HEK293 (cell line): ENCODE measurements at regions not wholly inside any gene's neighbourhood (a gene's known extent, or its start where the extent isn't known, plus 50 kb on each side); places are given as distances from the start of the nearest gene placed in this dataset.

Experiments
- CTCF ChIA-PET: fragments of 350-600 bp; formaldehyde crosslinking; extraction: SDS; loops from one replicate; lab custom pipeline; 2021; ENCODE audit warnings: antibody characterized with exemption; lab: Yijun Ruan, JAX
- POLR2A ChIA-PET: fragments of 300-600 bp; formaldehyde crosslinking; extraction: SDS; loops from one replicate; lab custom pipeline; 2020; ENCODE audit warnings: antibody characterized with exemption, inconsistent platforms; lab: Yijun Ruan, JAX
- H3K27ac ChIP-seq: fragments of 200-500 bp; sonication (Bioruptor generic); 2 replicates; pipeline ENCODE4 v1.5.1; 2014; ENCODE audit warnings: low read depth, low read length, control low read depth, inconsistent platforms; ENCODE audit errors: extremely low read depth
- H3K36me3 ChIP-seq, 2 experiments: fragments of 200-500 bp in 1 of 2; sonication (Bioruptor generic) in 1 of 2; 1 replicate in 1 of 2; 2 replicates in 1 of 2; pipeline ENCODE4 v1.5.1; 2014 to 2017; ENCODE audit warnings: inconsistent platforms in 2 of 2, low read length in 2 of 2; ENCODE audit not compliant: control insufficient read depth in 2 of 2, insufficient read depth in 1 of 2
- H3K4me1 ChIP-seq: fragments of 200-500 bp; sonication (Bioruptor generic); 2 replicates; pipeline ENCODE4 v1.5.1; 2014; ENCODE audit warnings: mild to moderate bottlenecking, low read length, inconsistent platforms; ENCODE audit not compliant: control insufficient read depth, insufficient read depth
- H3K4me3 ChIP-seq: 2 replicates; pipeline ENCODE4 v1.5.1; 2011; ENCODE audit warnings: low read depth, mild to moderate bottlenecking, control low read depth, low read length, moderate library complexity
- H3K9me3 ChIP-seq: fragments of 200-500 bp; sonication (Bioruptor generic); 2 replicates; pipeline ENCODE4 v1.5.1; 2014; ENCODE audit warnings: low read depth, low read length, inconsistent platforms; ENCODE audit not compliant: control insufficient read depth, insufficient read depth
- GLI2 ChIP-seq: fragments of 450-650 bp; formaldehyde crosslinking; IDR thresholded peaks from 2 replicates; pipeline ENCODE4; 2017; ENCODE audit warnings: missing biosample characterization, missing genetic modification characterization, low read depth, borderline replicate concordance
- GLIS1 ChIP-seq: fragments of 450-650 bp; formaldehyde crosslinking; IDR thresholded peaks from 2 replicates; pipeline ENCODE4 v1.5.1; 2016; ENCODE audit warnings: missing biosample characterization, missing genetic modification characterization
- REPIN1 ChIP-seq: fragments of 450-650 bp; formaldehyde crosslinking; IDR thresholded peaks from 2 replicates; pipeline ENCODE4 v1.5.1; 2017; ENCODE audit warnings: missing biosample characterization, missing genetic modification characterization, low read depth
- SP2 ChIP-seq: fragments of 450-650 bp; formaldehyde crosslinking; IDR thresholded peaks from 2 replicates; pipeline ENCODE4 v1.5.1; 2016; ENCODE audit warnings: missing biosample characterization, missing genetic modification characterization
- SP7 ChIP-seq: fragments of 450-650 bp; formaldehyde crosslinking; IDR thresholded peaks from 2 replicates; pipeline ENCODE4 v1.5.1; 2016; ENCODE audit warnings: missing biosample characterization, missing genetic modification characterization
- TSHZ1 ChIP-seq: fragments of 450-650 bp; formaldehyde crosslinking; IDR thresholded peaks from 2 replicates; pipeline ENCODE4 v1.5.1; 2016; ENCODE audit warnings: missing biosample characterization, missing genetic modification characterization, borderline replicate concordance
- ZFP3 ChIP-seq: fragments of 450-650 bp; formaldehyde crosslinking; IDR thresholded peaks from 2 replicates; pipeline ENCODE4 v1.5.1; 2016; ENCODE audit warnings: low read depth, missing biosample characterization, missing genetic modification characterization
- ZFP69B ChIP-seq: fragments of 450-650 bp; formaldehyde crosslinking; IDR thresholded peaks from 2 replicates; pipeline ENCODE4 v1.5.1; 2016; ENCODE audit warnings: missing biosample characterization, missing genetic modification characterization
- ZNF112 ChIP-seq: fragments of 450-650 bp; formaldehyde crosslinking; IDR thresholded peaks from 2 replicates; pipeline ENCODE4 v1.5.0; 2017; ENCODE audit warnings: missing biosample characterization, missing genetic modification characterization
- ZNF132 ChIP-seq: fragments of 450-650 bp; formaldehyde crosslinking; IDR thresholded peaks from 2 replicates; pipeline ENCODE4 v1.5.1; 2017; ENCODE audit warnings: missing biosample characterization, missing genetic modification characterization, borderline replicate concordance
- ZNF16 ChIP-seq: fragments of 450-650 bp; formaldehyde crosslinking; IDR thresholded peaks from 2 replicates; pipeline ENCODE4 v1.5.1; 2016; ENCODE audit warnings: low read depth, missing biosample characterization, missing genetic modification characterization
- ZNF23 ChIP-seq: fragments of 450-650 bp; formaldehyde crosslinking; IDR thresholded peaks from 2 replicates; pipeline ENCODE4 v1.5.1; 2016; ENCODE audit warnings: missing biosample characterization, missing genetic modification characterization, borderline replicate concordance
- ZNF26 ChIP-seq: fragments of 450-650 bp; formaldehyde crosslinking; IDR thresholded peaks from 2 replicates; pipeline ENCODE4 v1.5.1; 2016; ENCODE audit warnings: missing biosample characterization, missing genetic modification characterization
- ZNF354C ChIP-seq: fragments of 450-650 bp; formaldehyde crosslinking; IDR thresholded peaks from 2 replicates; pipeline ENCODE4 v1.5.1; 2016; ENCODE audit warnings: missing biosample characterization, missing genetic modification characterization, low read depth, borderline replicate concordance
- ZNF362 ChIP-seq: fragments of 450-650 bp; formaldehyde crosslinking; IDR thresholded peaks from 2 replicates; pipeline ENCODE4 v1.5.1; 2016; ENCODE audit warnings: missing biosample characterization, missing genetic modification characterization
- ZNF433 ChIP-seq: fragments of 450-650 bp; formaldehyde crosslinking; IDR thresholded peaks from 2 replicates; pipeline ENCODE4 v1.5.1; 2016; ENCODE audit warnings: missing biosample characterization, missing genetic modification characterization, low read depth
- ZNF473 ChIP-seq: fragments of 450-650 bp; formaldehyde crosslinking; IDR thresholded peaks from 2 replicates; pipeline ENCODE4 v1.5.1; 2017; ENCODE audit warnings: missing biosample characterization, missing genetic modification characterization
- ZNF521 ChIP-seq: fragments of 450-650 bp; formaldehyde crosslinking; IDR thresholded peaks from 2 replicates; pipeline ENCODE4 v1.5.1; 2017; ENCODE audit warnings: missing biosample characterization, mild to moderate bottlenecking, missing genetic modification characterization
- ZNF530 ChIP-seq: fragments of 450-650 bp; formaldehyde crosslinking; IDR thresholded peaks from 2 replicates; pipeline ENCODE4 v1.5.1; 2016; ENCODE audit warnings: low read depth, missing biosample characterization, missing genetic modification characterization
- ZNF701 ChIP-seq: fragments of 450-650 bp; formaldehyde crosslinking; IDR thresholded peaks from 2 replicates; pipeline ENCODE4 v1.5.1; 2016; ENCODE audit warnings: missing biosample characterization, missing genetic modification characterization
- ZNF791 ChIP-seq: fragments of 450-650 bp; formaldehyde crosslinking; IDR thresholded peaks from 2 replicates; pipeline ENCODE4 v1.5.1; 2016; ENCODE audit warnings: missing biosample characterization, missing genetic modification characterization
- ZSCAN16 ChIP-seq: fragments of 450-650 bp; formaldehyde crosslinking; IDR thresholded peaks from 2 replicates; pipeline ENCODE4 v1.5.1; 2016; ENCODE audit warnings: missing biosample characterization, missing genetic modification characterization
- ZSCAN18 ChIP-seq: fragments of 450-650 bp; formaldehyde crosslinking; IDR thresholded peaks from 2 replicates; pipeline ENCODE4 v1.5.1; 2016; ENCODE audit warnings: missing biosample characterization, missing genetic modification characterization
- TF ChIP-seq, protein P1 (sequence below): fragments of 450-650 bp; formaldehyde crosslinking; IDR thresholded peaks from 2 replicates; pipeline ENCODE4 v1.5.1; 2016; ENCODE audit warnings: missing biosample characterization, missing genetic modification characterization
- TF ChIP-seq, protein P2 (sequence below): fragments of 450-650 bp; formaldehyde crosslinking; IDR thresholded peaks from 2 replicates; pipeline ENCODE4 v1.5.1; 2016; ENCODE audit warnings: missing biosample characterization, missing genetic modification characterization

DNA sequence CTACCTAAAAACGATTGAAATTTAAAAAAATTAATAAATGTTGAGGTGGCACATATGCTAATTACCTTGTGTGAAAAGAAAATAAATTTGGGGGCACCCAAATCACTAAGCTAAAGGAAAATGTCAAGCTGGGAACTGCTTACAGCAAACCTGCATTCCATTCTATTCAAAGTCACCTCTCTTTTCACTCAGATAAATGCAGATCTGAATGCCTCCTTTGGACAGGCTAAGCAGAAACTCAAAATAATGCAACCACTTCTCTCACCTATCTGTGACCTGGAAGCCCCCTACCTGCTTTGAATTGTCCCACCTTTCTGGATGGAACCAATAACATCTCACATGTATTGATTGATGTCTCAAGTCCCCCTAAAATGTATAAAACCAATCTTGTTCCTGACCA, 628.7 kb downstream of the AMY1C start (continued):
- TF ChIP-seq ZSCAN18 (tag by site-specific recombination) (no peak), SP7 (tag by site-specific recombination) (no peak), ZNF433 (tag by site-specific recombination) (no peak), ZNF791 (tag by site-specific recombination) (no peak), ZNF132 (no peak), ZNF354C (tag by site-specific recombination) (no peak), ZNF16 (no peak)
- TF ChIP-seq, all 188 proteins: peak for 0

GRCh38 chr1:104380003-104380402, 630.3 kb downstream of the AMY1C start:
- TF ChIP-seq ZNF362 (tag by site-specific recombination): no peak
- TF ChIP-seq ZFP69B (tag by site-specific recombination): no peak
- TF ChIP-seq ZNF521 (tag by site-specific recombination): no peak
- TF ChIP-seq SP2: no peak
- no peak for TF ChIP-seq ZNF701 (tag by site-specific recombination)
- no peak for TF ChIP-seq GLIS1 (tag by site-specific recombination)
- no peak for TF ChIP-seq ZNF23 (tag by site-specific recombination)
- no peak for TF ChIP-seq TSHZ1 (tag by site-specific recombination)
- TF ChIP-seq, protein P1, sequence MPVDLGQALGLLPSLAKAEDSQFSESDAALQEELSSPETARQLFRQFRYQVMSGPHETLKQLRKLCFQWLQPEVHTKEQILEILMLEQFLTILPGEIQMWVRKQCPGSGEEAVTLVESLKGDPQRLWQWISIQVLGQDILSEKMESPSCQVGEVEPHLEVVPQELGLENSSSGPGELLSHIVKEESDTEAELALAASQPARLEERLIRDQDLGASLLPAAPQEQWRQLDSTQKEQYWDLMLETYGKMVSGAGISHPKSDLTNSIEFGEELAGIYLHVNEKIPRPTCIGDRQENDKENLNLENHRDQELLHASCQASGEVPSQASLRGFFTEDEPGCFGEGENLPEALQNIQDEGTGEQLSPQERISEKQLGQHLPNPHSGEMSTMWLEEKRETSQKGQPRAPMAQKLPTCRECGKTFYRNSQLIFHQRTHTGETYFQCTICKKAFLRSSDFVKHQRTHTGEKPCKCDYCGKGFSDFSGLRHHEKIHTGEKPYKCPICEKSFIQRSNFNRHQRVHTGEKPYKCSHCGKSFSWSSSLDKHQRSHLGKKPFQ (tag by site-specific recombination): no peak
- no peak for TF ChIP-seq REPIN1 (tag by site-specific recombination)
- TF ChIP-seq, protein P2, sequence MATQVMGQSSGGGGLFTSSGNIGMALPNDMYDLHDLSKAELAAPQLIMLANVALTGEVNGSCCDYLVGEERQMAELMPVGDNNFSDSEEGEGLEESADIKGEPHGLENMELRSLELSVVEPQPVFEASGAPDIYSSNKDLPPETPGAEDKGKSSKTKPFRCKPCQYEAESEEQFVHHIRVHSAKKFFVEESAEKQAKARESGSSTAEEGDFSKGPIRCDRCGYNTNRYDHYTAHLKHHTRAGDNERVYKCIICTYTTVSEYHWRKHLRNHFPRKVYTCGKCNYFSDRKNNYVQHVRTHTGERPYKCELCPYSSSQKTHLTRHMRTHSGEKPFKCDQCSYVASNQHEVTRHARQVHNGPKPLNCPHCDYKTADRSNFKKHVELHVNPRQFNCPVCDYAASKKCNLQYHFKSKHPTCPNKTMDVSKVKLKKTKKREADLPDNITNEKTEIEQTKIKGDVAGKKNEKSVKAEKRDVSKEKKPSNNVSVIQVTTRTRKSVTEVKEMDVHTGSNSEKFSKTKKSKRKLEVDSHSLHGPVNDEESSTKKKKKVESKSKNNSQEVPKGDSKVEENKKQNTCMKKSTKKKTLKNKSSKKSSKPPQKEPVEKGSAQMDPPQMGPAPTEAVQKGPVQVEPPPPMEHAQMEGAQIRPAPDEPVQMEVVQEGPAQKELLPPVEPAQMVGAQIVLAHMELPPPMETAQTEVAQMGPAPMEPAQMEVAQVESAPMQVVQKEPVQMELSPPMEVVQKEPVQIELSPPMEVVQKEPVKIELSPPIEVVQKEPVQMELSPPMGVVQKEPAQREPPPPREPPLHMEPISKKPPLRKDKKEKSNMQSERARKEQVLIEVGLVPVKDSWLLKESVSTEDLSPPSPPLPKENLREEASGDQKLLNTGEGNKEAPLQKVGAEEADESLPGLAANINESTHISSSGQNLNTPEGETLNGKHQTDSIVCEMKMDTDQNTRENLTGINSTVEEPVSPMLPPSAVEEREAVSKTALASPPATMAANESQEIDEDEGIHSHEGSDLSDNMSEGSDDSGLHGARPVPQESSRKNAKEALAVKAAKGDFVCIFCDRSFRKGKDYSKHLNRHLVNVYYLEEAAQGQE (tag by site-specific recombination): no peak
- no peak for TF ChIP-seq ZNF26
- TF ChIP-seq ZSCAN16 (tag by site-specific recombination): no peak
- TF ChIP-seq ZNF112 (tag by site-specific recombination): no peak
- no peak for TF ChIP-seq ZNF473 (tag by site-specific recombination)
- no peak for TF ChIP-seq GLI2
- no peak for TF ChIP-seq ZFP3 (tag by site-specific recombination)
- no peak for TF ChIP-seq ZNF530 (tag by site-specific recombination)
- Histone ChIP-seq H3K27ac (no peak overlapping the region), H3K4me1 (no peaks in the 10 kb centered on the region), H3K9me3 (no peaks in the 10 kb centered on the region), H3K4me3 (no peak overlapping the region), H3K36me3 (no peaks in the 10 kb centered on the region)
- ChIA-PET POLR2A (no interaction called here), CTCF (no interaction called here)
